HepG2 (cell line): ENCODE measurements at regions not wholly inside any gene's neighbourhood (a gene's known extent, or its start where the extent isn't known, plus 50 kb on each side); places are given as distances from the start of the nearest gene placed in this dataset.

Experiments used
- CC2D1A ChIP-seq: sonication (generic); formaldehyde crosslinking; IDR thresholded peaks from 2 replicates; pipeline ENCODE4 v1.8.1; 2023; ENCODE audit warnings: mild to moderate bottlenecking, missing genetic modification reagents
- DZIP1 ChIP-seq: sonication (generic); formaldehyde crosslinking; IDR thresholded peaks from 2 replicates; pipeline ENCODE4 v1.5.0; 2020; ENCODE audit warnings: mild to moderate bottlenecking, missing genetic modification reagents
- GABPB1 ChIP-seq: IDR thresholded peaks from 2 replicates; pipeline ENCODE4 v1.6.1; 2016; ENCODE audit warnings: mild to moderate bottlenecking, missing genetic modification reagents, moderate library complexity, missing compliant biosample characterization
- KDM3A ChIP-seq: IDR thresholded peaks from 2 replicates; pipeline ENCODE4 v1.6.1; 2018; ENCODE audit warnings: low read depth, missing compliant biosample characterization
- KLF6 ChIP-seq: IDR thresholded peaks from 2 replicates; pipeline ENCODE4 v1.8.0; 2016; ENCODE audit warnings: missing biosample characterization, missing genetic modification reagents
- RORA ChIP-seq: sonication (generic); formaldehyde crosslinking; IDR thresholded peaks from 2 replicates; pipeline ENCODE4 v1.5.0; 2020; ENCODE audit warnings: mild to moderate bottlenecking, missing genetic modification reagents, moderate library complexity
- TBP ChIP-seq: sonication (generic); formaldehyde crosslinking; IDR thresholded peaks from 2 replicates; pipeline ENCODE4 v1.5.0; 2020; ENCODE audit warnings: missing genetic modification reagents
- ZHX2 ChIP-seq, 2 experiments: sonication (generic) in 1 of 2; formaldehyde crosslinking in 1 of 2; IDR thresholded peaks; 2 replicates each; pipeline versions ENCODE4 v1.6.1 to v1.9.0; 2014 to 2022; ENCODE audit warnings: antibody characterized with exemption in 1 of 2, borderline replicate concordance in 1 of 2, inconsistent platforms in 1 of 2, low read depth in 1 of 2, missing genetic modification reagents in 1 of 2
- ZNF280D ChIP-seq: sonication (generic); formaldehyde crosslinking; IDR thresholded peaks from 2 replicates; pipeline ENCODE4 v1.5.1; 2020; ENCODE audit warnings: mild to moderate bottlenecking, missing genetic modification reagents
- ZNF367 ChIP-seq: sonication (generic); formaldehyde crosslinking; IDR thresholded peaks from 2 replicates; pipeline ENCODE4 v1.4.0; 2020; ENCODE audit warnings: missing genetic modification reagents, borderline replicate concordance
- ZNF850 ChIP-seq: sonication (generic); formaldehyde crosslinking; conservative IDR thresholded peaks from 2 replicates; pipeline ENCODE4 v1.9.0; 2021; ENCODE audit warnings: mild to moderate bottlenecking, missing genetic modification reagents

GRCh38 chr2:177315364-177315763 lies 50.8 kb upstream of the NFE2L2 start (continued):
- TF ChIP-seq ZNF280D (CRISPR knock-in tag) (no peak), ZNF367 (CRISPR knock-in tag) (no peak), TBP (CRISPR knock-in tag) (no peak), DZIP1 (no peak), ZNF850 (no peak), GABPB1 (CRISPR knock-in tag) (no peak), CC2D1A (CRISPR knock-in tag) (no peak), RORA (CRISPR knock-in tag) (no peak), KDM3A (CRISPR knock-in tag) (no peak), ZHX2 (IDR thresholded peaks at IDR 0.05; ENCODE audit: low read depth) (no peak), ZHX2 (CRISPR knock-in tag; IDR thresholded peaks at IDR 0.05; ENCODE audit: borderline replicate concordance) (no peak), KLF6 (no peak)
- TF ChIP-seq, all 625 proteins: peak for 0
